H9 (cell line): ENCODE measurements at regions not wholly inside any gene's neighbourhood (a gene's known extent, or its start where the extent isn't known, plus 50 kb on each side); places are given as distances from the start of the nearest gene placed in this dataset.

Experiments
- DNase-seq: peaks from one replicate; pipeline ENCODE4 v3.0.0-alpha.2; 2017
- H2AFZ ChIP-seq: one replicate; pipeline ENCODE4 v1.6.1; 2013; ENCODE audit warnings: mild to moderate bottlenecking, low read length, control low read depth, moderate library complexity
- H2AK5ac ChIP-seq: 2 replicates; pipeline ENCODE4 v1.6.1; 2013; ENCODE audit warnings: low read length, control low read depth, mixed read lengths; ENCODE audit not compliant: insufficient read length
- H2BK120ac ChIP-seq: one replicate; pipeline ENCODE4 v1.6.1; 2013; ENCODE audit warnings: low read depth, mild to moderate bottlenecking, low read length, control low read depth, inconsistent platforms; ENCODE audit not compliant: poor library complexity, severe bottlenecking
- H2BK12ac ChIP-seq: 2 replicates; pipeline ENCODE4 v1.6.1; 2013; ENCODE audit warnings: low read length, control low read depth, mixed read lengths, low read depth; ENCODE audit not compliant: insufficient read length
- H2BK15ac ChIP-seq: 2 replicates; pipeline ENCODE4 v1.6.1; 2013; ENCODE audit warnings: low read depth, low read length, control low read depth
- H2BK20ac ChIP-seq: one replicate; pipeline ENCODE4 v1.6.1; 2013; ENCODE audit warnings: low read depth, mild to moderate bottlenecking, low read length, control low read depth, inconsistent platforms; ENCODE audit not compliant: poor library complexity, severe bottlenecking
- H2BK5ac ChIP-seq: 2 replicates; pipeline ENCODE4 v1.6.1; 2013; ENCODE audit warnings: low read length, control low read depth, mixed read lengths; ENCODE audit not compliant: insufficient read length
- H3K14ac ChIP-seq: 2 replicates; pipeline ENCODE4 v1.6.1; 2013; ENCODE audit warnings: low read length, control low read depth; ENCODE audit not compliant: insufficient read depth
- H3K18ac ChIP-seq: 2 replicates; pipeline ENCODE4 v1.6.1; 2013; ENCODE audit warnings: low read depth, mild to moderate bottlenecking, mixed read lengths, low read length, control low read depth; ENCODE audit not compliant: insufficient read length
- H3K23ac ChIP-seq: 2 replicates; pipeline ENCODE4 v1.6.1; 2013; ENCODE audit warnings: low read length, control low read depth, mixed read lengths, low read depth; ENCODE audit not compliant: insufficient read length
- H3K23me2 ChIP-seq: 2 replicates; pipeline ENCODE4 v1.6.1; 2013; ENCODE audit warnings: low read depth, mild to moderate bottlenecking, mixed read lengths, low read length, control low read depth; ENCODE audit not compliant: insufficient read length, poor library complexity, severe bottlenecking
- H3K27ac ChIP-seq: 2 replicates; pipeline ENCODE4 v1.5.1; 2013; ENCODE audit warnings: low read length, control low read depth, mixed read lengths, low read depth; ENCODE audit not compliant: insufficient read length
- H3K27me3 ChIP-seq: 2 replicates; pipeline ENCODE4 v1.6.1; 2013; ENCODE audit warnings: low read length, control low read depth, inconsistent platforms; ENCODE audit not compliant: insufficient read depth
- H3K4ac ChIP-seq: 2 replicates; pipeline ENCODE4 v1.6.1; 2013; ENCODE audit warnings: low read depth, mild to moderate bottlenecking, control low read depth, inconsistent platforms, low read length, moderate library complexity
- H3K4me1 ChIP-seq: 2 replicates; pipeline ENCODE4 v1.6.1; 2013; ENCODE audit warnings: low read length, control low read depth, inconsistent platforms; ENCODE audit not compliant: insufficient read depth
- H3K4me2 ChIP-seq: 2 replicates; pipeline ENCODE4 v1.6.1; 2013; ENCODE audit warnings: low read length, control low read depth, mixed read lengths; ENCODE audit not compliant: insufficient read length, insufficient read depth
- H3K56ac ChIP-seq: 2 replicates; pipeline ENCODE4 v1.6.1; 2013; ENCODE audit warnings: low read depth, mild to moderate bottlenecking, mixed read lengths, low read length, control low read depth; ENCODE audit not compliant: insufficient read length
- H3K79me1 ChIP-seq: 2 replicates; pipeline ENCODE4 v1.6.1; 2013; ENCODE audit warnings: low read depth, mild to moderate bottlenecking, moderate library complexity, low read length, control low read depth, inconsistent platforms; ENCODE audit not compliant: insufficient read depth, poor library complexity, severe bottlenecking
- H3K79me2 ChIP-seq: 2 replicates; pipeline ENCODE4 v1.6.1; 2013; ENCODE audit warnings: low read length, control low read depth, inconsistent platforms; ENCODE audit not compliant: insufficient read depth
- H3K9ac ChIP-seq: 2 replicates; pipeline ENCODE4 v1.6.1; 2013; ENCODE audit warnings: low read length, control low read depth, mixed read lengths; ENCODE audit not compliant: insufficient read length; ENCODE audit errors: extremely low read depth
- H3K9me3 ChIP-seq: one replicate; pipeline ENCODE4 v1.6.1; 2013; ENCODE audit warnings: low read depth, low read length, inconsistent platforms; ENCODE audit not compliant: control insufficient read depth
- H3T11ph ChIP-seq: one replicate; pipeline ENCODE4 v1.6.1; 2013; ENCODE audit warnings: mild to moderate bottlenecking, low read length, control low read depth, inconsistent platforms
- H4K20me1 ChIP-seq: one replicate; pipeline ENCODE4 v1.6.1; 2013; ENCODE audit not compliant: control insufficient read depth, insufficient read length, insufficient read depth
- H4K5ac ChIP-seq: 2 replicates; pipeline ENCODE4 v1.6.1; 2013; ENCODE audit warnings: low read depth, mild to moderate bottlenecking, mixed read lengths, low read length, control low read depth; ENCODE audit not compliant: insufficient read length
- H4K8ac ChIP-seq: replicated peaks from 2 replicates; pipeline ENCODE4 v1.6.1; 2013; ENCODE audit warnings: low read length, control low read depth, mixed read lengths, low read depth; ENCODE audit not compliant: insufficient read length
- H4K91ac ChIP-seq: 2 replicates; pipeline ENCODE4 v1.6.1; 2013; ENCODE audit warnings: low read depth, mild to moderate bottlenecking, moderate library complexity, mixed read lengths, low read length, control low read depth; ENCODE audit not compliant: insufficient read length
- H3K27ac Mint-ChIP-seq, 3 experiments: 2 replicates in 2 of 3; 3 replicates in 1 of 3; pipeline ENCODE4 v1.8.0; 2020 to 2021; ENCODE audit warnings: mixed read lengths in 3 of 3, mild to moderate bottlenecking in 1 of 3, moderate library complexity in 1 of 3
- H3K27me3 Mint-ChIP-seq: 2 replicates; pipeline ENCODE4 v1.8.0; 2021; ENCODE audit warnings: low read depth, mild to moderate bottlenecking, moderate library complexity, mixed read lengths
- H3K36me3 Mint-ChIP-seq, 3 experiments: 2 replicates in 2 of 3; 3 replicates in 1 of 3; pipeline ENCODE4 v1.8.0; 2020 to 2021; ENCODE audit warnings: low read depth in 3 of 3, mixed read lengths in 3 of 3; ENCODE audit not compliant: insufficient read depth in 1 of 3
- H3K4me1 Mint-ChIP-seq, 2 experiments: 2 replicates each; pipeline ENCODE4 v1.8.0; 2020; ENCODE audit warnings: mixed read lengths in 2 of 2
- H3K4me3 Mint-ChIP-seq, 2 experiments: 2 replicates in 1 of 2; 3 replicates in 1 of 2; pipeline ENCODE4 v1.8.0; 2020 to 2021; ENCODE audit warnings: mild to moderate bottlenecking in 2 of 2, mixed read lengths in 2 of 2, moderate library complexity in 1 of 2
- H3K9me3 Mint-ChIP-seq, 2 experiments: 2 replicates in 1 of 2; 3 replicates in 1 of 2; pipeline ENCODE4 v1.8.0; 2020; ENCODE audit warnings: mild to moderate bottlenecking in 2 of 2, mixed read lengths in 2 of 2, moderate library complexity in 1 of 2
- CTCF ChIP-seq: fragments of 200-600 bp; sonication (generic); conservative IDR thresholded peaks from 3 replicates; pipeline ENCODE4 v1.8.0; 2021; ENCODE audit warnings: antibody characterized with exemption, mild to moderate bottlenecking

- Histone ChIP-seq H4K5ac (no peak overlapping the region), H2BK120ac (no peak overlapping the region), H4K8ac (no peak overlapping the region), H3K23me2 (no peaks in the 10 kb centered on the region), H3K56ac (no peak overlapping the region), H3K79me1 (no peaks in the 10 kb centered on the region), H2BK5ac (no peak overlapping the region), H3K27ac (no peak overlapping the region), H3K4me1 (peaks cover 4% of the 10 kb centered on the region; the same call in 1 of the 2 replicates), H3K4ac (no peak overlapping the region), H3K27me3 (no peaks in the 10 kb centered on the region), H4K20me1 (no peaks in the 10 kb centered on the region), H2AFZ (no peak overlapping the region), H3K9ac (no peak overlapping the region), H3K4me2 (no peak overlapping the region), H3T11ph (no peak overlapping the region), H2BK12ac (no peak overlapping the region), H3K14ac (no peak overlapping the region), H3K9me3 (no peaks in the 10 kb centered on the region), H3K18ac (no peak overlapping the region), H3K23ac (no peak overlapping the region), H3K79me2 (no peaks in the 10 kb centered on the region), H2AK5ac (no peak overlapping the region), H4K91ac (no peak overlapping the region), H2BK20ac (no peak overlapping the region), H2BK15ac (no peak overlapping the region)
- H3K27ac Mint-ChIP-seq = no peak overlapping the region
- H3K27me3 Mint-ChIP-seq = no peaks in the 10 kb centered on the region
- peaks cover 10 to 14% of the 10 kb centered on the region in 2 experiments; a peak in 3 of 4 replicates for H3K4me1 Mint-ChIP-seq
- no peak overlapping the region for H3K4me3 Mint-ChIP-seq
- H3K36me3 Mint-ChIP-seq = no peaks in the 10 kb centered on the region
- DNase-seq = no peak
- TF ChIP-seq CTCF = no peak
- H3K9me3 Mint-ChIP-seq = no peaks in the 10 kb centered on the region
These were observed 223.4 kb upstream of the PRR16 start for GRCh38 chr5:120240706-120241105.
